DND-41 (cell line): ENCODE measurements at regions not wholly inside any gene's neighbourhood (a gene's known extent, or its start where the extent isn't known, plus 50 kb on each side); places are given as distances from the start of the nearest gene placed in this dataset.

Source experiments
- CTCF ChIP-seq: IDR thresholded peaks from 2 replicates; pipeline ENCODE4 v1.5.1; 2012; ENCODE audit warnings: borderline replicate concordance, low read length, moderate library complexity, mild to moderate bottlenecking; ENCODE audit not compliant: poor library complexity, severe bottlenecking; ENCODE audit errors: extremely low read depth
- EZH2 ChIP-seq: IDR thresholded peaks from 3 replicates; pipeline ENCODE4 v1.6.1; 2012; ENCODE audit warnings: borderline replicate concordance, low read depth, mild to moderate bottlenecking, moderate library complexity, low read length, inconsistent platforms; ENCODE audit not compliant: severe bottlenecking

- TF ChIP-seq CTCF (no peak), EZH2 (no peak)
Measured at GRCh38 chr5:86403190-86403589, 214.6 kb upstream of the COX7C start.
